HCT116 (cell line): ENCODE measurements at regions not wholly inside any gene's neighbourhood (a gene's known extent, or its start where the extent isn't known, plus 50 kb on each side); places are given as distances from the start of the nearest gene placed in this dataset.

Experiments used
- ATAC-seq: fragments of 200-7000 bp; cut with Tn5 transposase; 2 replicates; pipeline ENCODE4 v1.9.1; 2020; ENCODE audit warnings: mild to moderate bottlenecking, moderate library complexity
- BruUV-seq: library from RNA; stranded (reverse); fragments of 400-500 nt; replicated peaks from 2 replicates; lab custom pipeline; 2021; lab: Mats Ljungman, UMichigan
- CTCF ChIA-PET: fragments of 300-600 bp; sonication (Branson Sonifier 250); formaldehyde crosslinking; loops from one replicate; lab custom pipeline; 2021; ENCODE audit warnings: antibody characterized with exemption; lab: Charles Lee
- POLR2A ChIA-PET: fragments of 300-600, 350-600 bp; sonication (Branson Sonifier 250); formaldehyde crosslinking; loops from one replicate; lab custom pipeline; 2021; ENCODE audit warnings: antibody characterized with exemption; lab: Charles Lee
- RAD21 ChIA-PET, 2 experiments: fragments of 300-600 bp; sonication (Branson Sonifier 250); formaldehyde crosslinking; loops; one replicate each; lab custom pipeline; 2023; ENCODE audit warnings: low total read pairs in 2 of 2; ENCODE audit not compliant: uncharacterized antibody in 2 of 2, unreplicated experiment in 2 of 2, low non-redundant PET in 1 of 2; lab: Charles Lee
- DNase-seq: peaks from one replicate; pipeline ENCODE4 v3.0.0-alpha.2; 2010; ENCODE audit warnings: low read depth, low spot score
- H2AFZ ChIP-seq: fragments of 200-600 bp; shearing (Covaris generic), sonication (generic); 2 replicates; pipeline ENCODE4 v1.6.1; 2017; ENCODE audit warnings: low read depth, mixed run types, mixed read lengths, antibody characterized with exemption, low read length; ENCODE audit not compliant: poor library complexity, severe bottlenecking
- H3K27ac ChIP-seq: 2 replicates; pipeline ENCODE4 v1.5.1; 2012; ENCODE audit warnings: low read depth, low read length
- H3K27me3 ChIP-seq: fragments of 200-600 bp; sonication (generic); 2 replicates; pipeline ENCODE4 v1.6.1; 2016; ENCODE audit warnings: mixed run types, low read length, mixed read lengths; ENCODE audit not compliant: insufficient read depth
- H3K36me3 ChIP-seq, 2 experiments: fragments of 200-500 bp in 1 of 2; fragments of 200-600 bp in 1 of 2; sonication (Bioruptor generic) in 1 of 2; sonication (generic) in 1 of 2; 2 replicates each; pipeline versions ENCODE4 v1.5.1 to v1.6.1; 2014 to 2016; ENCODE audit warnings: low read length in 2 of 2, inconsistent platforms in 1 of 2, mixed read lengths in 1 of 2, mixed run types in 1 of 2; ENCODE audit not compliant: insufficient read depth in 2 of 2, control insufficient read depth in 1 of 2
- H3K4me1 ChIP-seq, 2 experiments: fragments of 200-600 bp in 1 of 2; sonication (generic) in 1 of 2; 2 replicates each; pipeline versions ENCODE4 v1.5.1 to v1.6.1; 2012 to 2017; ENCODE audit warnings: low read length in 2 of 2, inconsistent platforms in 1 of 2, mild to moderate bottlenecking in 1 of 2, mixed read lengths in 1 of 2, mixed run types in 1 of 2, moderate library complexity in 1 of 2; ENCODE audit not compliant: insufficient read depth in 2 of 2, control insufficient read depth in 1 of 2
- H3K4me2 ChIP-seq: fragments of 200-600 bp; sonication (generic); 2 replicates; pipeline ENCODE4 v1.6.1; 2017; ENCODE audit warnings: mixed run types, low read length, mixed read lengths
- H3K4me3 ChIP-seq, 2 experiments: fragments of 200-600 bp in 1 of 2; sonication (generic) in 1 of 2; replicated peaks in 1 of 2; 2 replicates each; pipeline ENCODE4 v1.5.1; 2011 to 2016; ENCODE audit warnings: low read length in 2 of 2, control low read depth in 1 of 2, low read depth in 1 of 2, mild to moderate bottlenecking in 1 of 2, mixed read lengths in 1 of 2, mixed run types in 1 of 2
- H3K79me2 ChIP-seq: fragments of 200-600 bp; sonication (generic); 2 replicates; pipeline ENCODE4 v1.6.1; 2017; ENCODE audit warnings: mild to moderate bottlenecking, mixed run types, low read length, moderate library complexity, mixed read lengths; ENCODE audit not compliant: insufficient read depth
- H3K9ac ChIP-seq: fragments of 200-600 bp; sonication (generic); 2 replicates; pipeline ENCODE4 v1.6.1; 2016; ENCODE audit warnings: low read length, mixed read lengths
- H3K9me2 ChIP-seq: fragments of 200-600 bp; sonication (generic), shearing (Covaris generic); 2 replicates; pipeline ENCODE4 v1.6.1; 2017; ENCODE audit warnings: mixed run types, mild to moderate bottlenecking, moderate library complexity; ENCODE audit not compliant: insufficient read depth
- H3K9me3 ChIP-seq, 2 experiments: fragments of 200-500 bp in 1 of 2; fragments of 200-600 bp in 1 of 2; sonication (Bioruptor generic) in 1 of 2; sonication (generic) in 1 of 2; 2 replicates each; pipeline ENCODE4 v1.6.1; 2014 to 2017; ENCODE audit warnings: low read length in 2 of 2, mixed read lengths in 2 of 2, inconsistent platforms in 1 of 2, low read depth in 1 of 2, mild to moderate bottlenecking in 1 of 2, mixed run types in 1 of 2, moderate library complexity in 1 of 2; ENCODE audit not compliant: control insufficient read depth in 1 of 2, insufficient read depth in 1 of 2
- H4K20me1 ChIP-seq: fragments of 200-600 bp; sonication (generic), shearing (Covaris generic); 2 replicates; pipeline ENCODE4 v1.6.1; 2017; ENCODE audit warnings: mixed run types, mild to moderate bottlenecking, moderate library complexity; ENCODE audit not compliant: insufficient read depth
- CEBPB ChIP-seq: IDR thresholded peaks from 2 replicates; pipeline ENCODE4 v1.6.1; 2012; ENCODE audit warnings: low read depth
- ELF1 ChIP-seq: IDR thresholded peaks from 2 replicates; pipeline ENCODE4 v1.6.1; 2012; ENCODE audit warnings: low read depth, borderline replicate concordance
- EZH2 ChIP-seq: fragments of 200-600 bp; sonication (generic); IDR thresholded peaks from 2 replicates; pipeline ENCODE4 v1.6.1; 2017; ENCODE audit warnings: antibody characterized with exemption, mixed run types
- FOSL1 ChIP-seq: IDR thresholded peaks from 2 replicates; pipeline ENCODE4 v1.6.1; 2012; ENCODE audit warnings: low read depth
- POLR2AphosphoS5 ChIP-seq: IDR thresholded peaks from 2 replicates; pipeline ENCODE4 v1.6.1; 2011; ENCODE audit warnings: mild to moderate bottlenecking, low read depth, low read length, moderate library complexity
- SRF ChIP-seq: IDR thresholded peaks from 2 replicates; pipeline ENCODE4 v1.6.1; 2012; ENCODE audit warnings: low read depth
- YY1 ChIP-seq: IDR thresholded peaks from 2 replicates; pipeline ENCODE4 v1.6.1; 2011; ENCODE audit warnings: low read length, low read depth, moderate library complexity, mild to moderate bottlenecking; ENCODE audit not compliant: insufficient replicate concordance; ENCODE audit errors: extremely low read depth
- ZFX ChIP-seq: fragments of 450-650 bp; IDR thresholded peaks from 2 replicates; pipeline ENCODE4 v1.6.1; 2017
- ZNF274 ChIP-seq: fragments of 200-500 bp; sonication (Bioruptor generic); IDR thresholded peaks from 2 replicates; pipeline ENCODE4 v1.6.1; 2014; ENCODE audit warnings: mild to moderate bottlenecking, low read depth, low read length, inconsistent platforms
- intact Hi-C: fragments of 100-400 bp; cut with micrococcal nuclease; formaldehyde crosslinking; loops from 2 replicates; pipeline ENCODE4 v1.10.0; 2022
- TF ChIP-seq, protein P1 (sequence below): IDR thresholded peaks from 2 replicates; pipeline ENCODE4 v1.6.1; 2011; ENCODE audit warnings: mild to moderate bottlenecking, low read length, moderate library complexity; ENCODE audit not compliant: insufficient replicate concordance; ENCODE audit errors: extremely low read depth

DNA sequence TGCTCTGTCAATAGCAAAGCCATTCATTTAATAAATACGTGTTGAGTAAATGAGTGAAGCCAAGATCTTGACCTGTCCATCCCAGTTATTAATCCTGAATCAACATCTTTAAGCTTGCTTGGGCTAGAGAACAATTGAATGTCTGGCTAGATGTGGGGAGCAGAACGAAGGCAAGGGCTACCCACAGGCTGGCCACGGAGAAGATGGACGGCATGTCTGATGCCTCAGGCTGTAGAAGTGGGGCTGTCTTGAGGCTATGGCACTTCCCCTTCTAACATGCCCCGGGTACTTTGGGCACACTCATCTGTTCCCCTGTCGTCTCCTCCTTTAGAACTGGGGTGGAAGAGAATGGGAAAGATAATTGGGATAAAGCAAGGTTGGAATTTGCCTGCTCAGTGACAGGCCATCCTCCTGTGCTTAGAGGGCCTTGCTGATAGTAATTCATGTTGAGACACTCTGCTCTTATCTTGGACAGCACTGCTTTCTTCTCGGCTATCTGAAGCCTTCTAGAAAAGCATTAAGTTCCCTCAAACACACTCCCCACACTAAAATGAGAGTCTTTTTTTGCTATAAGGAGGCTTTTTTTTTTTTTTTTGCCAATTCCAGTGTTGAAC lies 225.7 kb downstream of the MREG start:
- no peaks in the 10 kb centered on the region for H3K36me3 ChIP-seq
- H3K9me2 ChIP-seq: no peaks in the 10 kb centered on the region
- no peak overlapping the region for H3K27ac ChIP-seq
- no peak overlapping the region for H3K9ac ChIP-seq
- no peak for ATAC-seq
- H3K79me2 ChIP-seq: no peaks in the 10 kb centered on the region
- H2AFZ ChIP-seq: no peak overlapping the region
- H3K4me2 ChIP-seq: no peak overlapping the region
- H3K9me3 ChIP-seq: no peaks in the 10 kb centered on the region
- POLR2A ChIA-PET: no interaction called here
- DNase-seq: no peak
- BruUV-seq: no TSS peak
- H3K4me3 ChIP-seq: no peak overlapping the region
- RAD21 ChIA-PET: no interaction called here
- TF ChIP-seq EZH2: no peak
- TF ChIP-seq YY1: no peak
- TF ChIP-seq FOSL1: no peak
- TF ChIP-seq ELF1: no peak
- TF ChIP-seq, protein P1, sequence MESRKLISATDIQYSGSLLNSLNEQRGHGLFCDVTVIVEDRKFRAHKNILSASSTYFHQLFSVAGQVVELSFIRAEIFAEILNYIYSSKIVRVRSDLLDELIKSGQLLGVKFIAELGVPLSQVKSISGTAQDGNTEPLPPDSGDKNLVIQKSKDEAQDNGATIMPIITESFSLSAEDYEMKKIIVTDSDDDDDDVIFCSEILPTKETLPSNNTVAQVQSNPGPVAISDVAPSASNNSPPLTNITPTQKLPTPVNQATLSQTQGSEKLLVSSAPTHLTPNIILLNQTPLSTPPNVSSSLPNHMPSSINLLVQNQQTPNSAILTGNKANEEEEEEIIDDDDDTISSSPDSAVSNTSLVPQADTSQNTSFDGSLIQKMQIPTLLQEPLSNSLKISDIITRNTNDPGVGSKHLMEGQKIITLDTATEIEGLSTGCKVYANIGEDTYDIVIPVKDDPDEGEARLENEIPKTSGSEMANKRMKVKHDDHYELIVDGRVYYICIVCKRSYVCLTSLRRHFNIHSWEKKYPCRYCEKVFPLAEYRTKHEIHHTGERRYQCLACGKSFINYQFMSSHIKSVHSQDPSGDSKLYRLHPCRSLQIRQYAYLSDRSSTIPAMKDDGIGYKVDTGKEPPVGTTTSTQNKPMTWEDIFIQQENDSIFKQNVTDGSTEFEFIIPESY: no peak
- TF ChIP-seq POLR2AphosphoS5: no peak
- TF ChIP-seq CEBPB: no peak
- no peak for TF ChIP-seq ZFX
- TF ChIP-seq ZNF274: no peak
- TF ChIP-seq SRF: no peak
- CTCF ChIA-PET: no interaction called here
- H4K20me1 ChIP-seq: no peaks in the 10 kb centered on the region
- H3K4me1 ChIP-seq: no peaks in the 10 kb centered on the region
- intact Hi-C loops: no loop called here
- no peaks in the 10 kb centered on the region for H3K27me3 ChIP-seq
